ENCODE measurements at regions not wholly inside any gene's neighbourhood (a gene's known extent, or its start where the extent isn't known, plus 50 kb on each side); places are given as distances from the start of the nearest gene placed in this dataset.
A peak's percentile ranks its signal among the peaks of the same experiment; 100 is the strongest.

- no peak for TF ChIP-seq CTCF (IDR thresholded peaks at IDR 0.05; ENCODE audit: low read depth, low read length, missing control alignments)
- no peak for DNase-seq
- Histone ChIP-seq H3K27me3 (replicated peaks) (no peaks in the 10 kb centered on the region), H3K36me3 (replicated peaks) (no peaks in the 10 kb centered on the region), H3K4me3 (ENCODE audit: low read depth, low read length) (no peak overlapping the region), H3K27ac (no peak overlapping the region)
- in situ Hi-C loops (cut with HindIII; ENCODE audit: low pct_ligation_motif_present, low sequenced_read_pairs): no loop called here
Measured at GRCh38 chr9:71609448-71609830, 158.9 kb downstream of the CEMIP2 start.

GRCh38 chr9:71608825-71609447 lies 159.4 kb downstream of the CEMIP2 start:
- Histone ChIP-seq H3K36me3 (replicated peaks) (no peaks in the 10 kb centered on the region), H3K27me3 (replicated peaks) (no peaks in the 10 kb centered on the region), H3K27ac (no peak overlapping the region), H3K4me3 (ENCODE audit: low read depth, low read length) (no peak overlapping the region)
- in situ Hi-C loops (cut with HindIII; ENCODE audit: low pct_ligation_motif_present, low sequenced_read_pairs): no loop called here
- peak; percentile 8 for DNase-seq
- no peak for TF ChIP-seq CTCF (IDR thresholded peaks at IDR 0.05; ENCODE audit: low read depth, low read length, missing control alignments)

GRCh38 chr9:71608021-71608420 lies 160.3 kb downstream of the CEMIP2 start:
- H3K27me3 ChIP-seq (replicated peaks): no peaks in the 10 kb centered on the region
- in situ Hi-C loops (cut with HindIII; ENCODE audit: low pct_ligation_motif_present, low sequenced_read_pairs): no loop called here
- no peak for DNase-seq
- no peaks in the 10 kb centered on the region for H3K36me3 ChIP-seq (replicated peaks)
- no peak overlapping the region for H3K4me3 ChIP-seq (ENCODE audit: low read depth, low read length)
- no peak overlapping the region for H3K27ac ChIP-seq
- TF ChIP-seq CTCF (IDR thresholded peaks at IDR 0.05; ENCODE audit: low read depth, low read length, missing control alignments): no peak

- no peak for TF ChIP-seq CTCF (IDR thresholded peaks at IDR 0.05; ENCODE audit: low read depth, low read length, missing control alignments)
- no peak overlapping the region for H3K4me3 ChIP-seq (ENCODE audit: low read depth, low read length)
- no peak overlapping the region for H3K27ac ChIP-seq
- no peaks in the 10 kb centered on the region for H3K27me3 ChIP-seq (replicated peaks)
- in situ Hi-C loops (cut with HindIII; ENCODE audit: low pct_ligation_motif_present, low sequenced_read_pairs): no loop called here
- H3K36me3 ChIP-seq (replicated peaks): no peaks in the 10 kb centered on the region
- DNase-seq: no peak
Measured at GRCh38 chr9:71607461-71607881, 160.8 kb downstream of the CEMIP2 start.

GRCh38 chr9:71604197-71605063 lies 163.9 kb downstream of the CEMIP2 start:
- in situ Hi-C loops (cut with HindIII; ENCODE audit: low pct_ligation_motif_present, low sequenced_read_pairs): no loop called here
- TF ChIP-seq CTCF (IDR thresholded peaks at IDR 0.05; ENCODE audit: low read depth, low read length, missing control alignments): peak; percentile 91
- peak; percentile 61 for DNase-seq
- Histone ChIP-seq H3K27ac (no peak overlapping the region), H3K27me3 (replicated peaks) (no peaks in the 10 kb centered on the region), H3K36me3 (replicated peaks) (no peaks in the 10 kb centered on the region), H3K4me3 (ENCODE audit: low read depth, low read length) (no peak overlapping the region)
